ENCODE measurements at regions not wholly inside any gene's neighbourhood (a gene's known extent, or its start where the extent isn't known, plus 50 kb on each side); places are given as distances from the start of the nearest gene placed in this dataset.
"Not testable (repeated sequence)": the region's sequence is repeated elsewhere in the genome, so short reads cannot be mapped to it uniquely, and the experiment has no call there.

- DNase-seq: no peak
Observed at GRCh38 chr5:82639393-82640144, 361.4 kb upstream of the RPS23 start.

- DNase-seq: no peak
Observed at GRCh38 chr5:82636591-82636990, 358.4 kb upstream of the RPS23 start.

- no peak for DNase-seq
Observed at GRCh38 chr5:82635561-82636288, 357.6 kb upstream of the RPS23 start.

GRCh38 chr5:82628364-82628910 is 350.3 kb upstream of the RPS23 start:
- DNase-seq: no peak

- not testable (repeated sequence) for DNase-seq
Observed at GRCh38 chr5:82626905-82627591, 348.9 kb upstream of the RPS23 start.

GRCh38 chr5:82626012-82626411 is 347.9 kb upstream of the RPS23 start:
- DNase-seq: not testable (repeated sequence)

- DNase-seq: no peak
Observed at GRCh38 chr5:82624062-82624461, 345.9 kb upstream of the RPS23 start.

GRCh38 chr5:82622711-82623514 is 344.8 kb upstream of the RPS23 start:
- DNase-seq: no peak

GRCh38 chr5:82622205-82622604 is 344.1 kb upstream of the RPS23 start:
- no peak for DNase-seq

- DNase-seq: no peak
Observed at GRCh38 chr5:82620957-82621600, 342.9 kb upstream of the RPS23 start.

GRCh38 chr5:82619097-82619496 is 340.9 kb upstream of the RPS23 start:
- no peak for DNase-seq

- DNase-seq: no peak
Observed at GRCh38 chr5:82614706-82615105, 336.6 kb upstream of the RPS23 start.

GRCh38 chr5:82613891-82614290 is 335.7 kb upstream of the RPS23 start:
- DNase-seq: peak; percentile 68

- DNase-seq: no peak
Observed at GRCh38 chr5:82610686-82611085, 332.5 kb upstream of the RPS23 start.

GRCh38 chr5:82605441-82605973 is 327.4 kb upstream of the RPS23 start:
- DNase-seq: no peak

GRCh38 chr5:82603033-82603987 is 325.2 kb upstream of the RPS23 start:
- no peak for DNase-seq

- no peak for DNase-seq
Observed at GRCh38 chr5:82601861-82602260, 323.7 kb upstream of the RPS23 start.

GRCh38 chr5:82601077-82601476 is 322.9 kb upstream of the RPS23 start:
- DNase-seq: no peak

GRCh38 chr5:82599692-82600091 is 321.5 kb upstream of the RPS23 start:
- no peak for DNase-seq

GRCh38 chr5:82599030-82599429 is 320.9 kb upstream of the RPS23 start:
- no peak for DNase-seq

GRCh38 chr5:82597437-82597836 is 319.3 kb upstream of the RPS23 start:
- DNase-seq: no peak
